ENCODE measurements at regions not wholly inside any gene's neighbourhood (a gene's known extent, or its start where the extent isn't known, plus 50 kb on each side); places are given as distances from the start of the nearest gene placed in this dataset.

GRCh38 chr7:34245246-34245645 lies 339.9 kb downstream of the BMPER start:
- TF ChIP-seq CTCF (conservative IDR thresholded peaks at IDR 0.05; ENCODE audit: low read depth, low read length) = no peak
- no peak for TF ChIP-seq EZH2 (IDR thresholded peaks at IDR 0.05; ENCODE audit: borderline replicate concordance, low read depth, low read length, poor library complexity, severe bottlenecking)

All from A673 (cell line).